KOPT-K1 (cell line): ENCODE measurements at regions not wholly inside any gene's neighbourhood (a gene's known extent, or its start where the extent isn't known, plus 50 kb on each side); places are given as distances from the start of the nearest gene placed in this dataset.
"Not testable (repeated sequence)": the region's sequence is repeated elsewhere in the genome, so short reads cannot be mapped to it uniquely, and the experiment has no call there.

ENCODE experiments used
- H3K27ac ChIP-seq: fragments of 200-600 bp; sonication (generic); 2 replicates; pipeline ENCODE4 v1.5.1; 2016; ENCODE audit warnings: antibody characterized with exemption, mild to moderate bottlenecking, low read depth, low read length; ENCODE audit not compliant: poor library complexity, severe bottlenecking
- H3K36me3 ChIP-seq: fragments of 200-600 bp; sonication (generic); 2 replicates; pipeline ENCODE4 v1.5.1; 2017; ENCODE audit warnings: antibody characterized with exemption, mild to moderate bottlenecking, low read length, moderate library complexity; ENCODE audit not compliant: insufficient read depth
- H3K9me3 ChIP-seq: fragments of 200-600 bp; sonication (generic); 2 replicates; pipeline ENCODE4 v1.5.1; 2017; ENCODE audit warnings: antibody characterized with exemption, low read length, mild to moderate bottlenecking; ENCODE audit not compliant: insufficient read depth, poor library complexity, severe bottlenecking

- no peaks in the 10 kb centered on the region for H3K9me3 ChIP-seq
- no peaks in the 10 kb centered on the region for H3K36me3 ChIP-seq
- H3K27ac ChIP-seq: peak overlapping the region; percentile 65
These were observed 202.7 kb upstream of the PRSS58 start for GRCh38 chr7:142460402-142461117.

GRCh38 chr7:142459551-142459963 is 201.7 kb upstream of the PRSS58 start:
- Histone ChIP-seq H3K36me3 (no peaks in the 10 kb centered on the region), H3K9me3 (no peaks in the 10 kb centered on the region), H3K27ac (peak overlapping the region; percentile 65)

GRCh38 chr7:142457146-142457703 is 199.4 kb upstream of the PRSS58 start:
- Histone ChIP-seq H3K36me3 (no peaks in the 10 kb centered on the region), H3K27ac (peak overlapping the region; percentile 65), H3K9me3 (no peaks in the 10 kb centered on the region)

- H3K9me3 ChIP-seq: no peaks in the 10 kb centered on the region
- peak overlapping the region; percentile 18 for H3K27ac ChIP-seq
- no peaks in the 10 kb centered on the region for H3K36me3 ChIP-seq
These were observed 197.5 kb upstream of the PRSS58 start for GRCh38 chr7:142455392-142455791.

- H3K27ac ChIP-seq: peak overlapping the region; percentile 18
- no peaks in the 10 kb centered on the region for H3K36me3 ChIP-seq
- no peaks in the 10 kb centered on the region for H3K9me3 ChIP-seq
These were observed 197.0 kb upstream of the PRSS58 start for GRCh38 chr7:142454862-142455261.

- H3K9me3 ChIP-seq: no peaks in the 10 kb centered on the region
- no peak overlapping the region for H3K27ac ChIP-seq
- no peaks in the 10 kb centered on the region for H3K36me3 ChIP-seq
These were observed 194.9 kb upstream of the PRSS58 start for GRCh38 chr7:142452791-142453190.

- Histone ChIP-seq H3K27ac (peak overlapping the region; percentile 35), H3K9me3 (no peaks in the 10 kb centered on the region), H3K36me3 (no peaks in the 10 kb centered on the region)
These were observed 194.0 kb upstream of the PRSS58 start for GRCh38 chr7:142451817-142452216.

GRCh38 chr7:142451296-142451695 is 193.4 kb upstream of the PRSS58 start:
- Histone ChIP-seq H3K36me3 (no peaks in the 10 kb centered on the region), H3K9me3 (no peaks in the 10 kb centered on the region), H3K27ac (peak overlapping the region; percentile 35)

- Histone ChIP-seq H3K9me3 (no peaks in the 10 kb centered on the region), H3K27ac (peak overlapping the region; percentile 35), H3K36me3 (no peaks in the 10 kb centered on the region)
These were observed 192.8 kb upstream of the PRSS58 start for GRCh38 chr7:142450695-142451094.

GRCh38 chr7:142450206-142450605 is 192.3 kb upstream of the PRSS58 start:
- Histone ChIP-seq H3K27ac (no peak overlapping the region), H3K9me3 (no peaks in the 10 kb centered on the region)

GRCh38 chr7:142448857-142449256 is 191.0 kb upstream of the PRSS58 start:
- not testable (repeated sequence) for H3K9me3 ChIP-seq, H3K36me3 ChIP-seq, H3K27ac ChIP-seq

More at GRCh38 chr7:142450206-142450605, 192.3 kb upstream of the PRSS58 start:
- no peaks in the 10 kb centered on the region for H3K36me3 ChIP-seq

GRCh38 chr7:142447762-142448161 is 189.9 kb upstream of the PRSS58 start:
- no peak overlapping the region for H3K27ac ChIP-seq
- no peaks in the 10 kb centered on the region for H3K9me3 ChIP-seq
- H3K36me3 ChIP-seq: no peaks in the 10 kb centered on the region

- peak overlapping the region; percentile 16 for H3K27ac ChIP-seq
- no peaks in the 10 kb centered on the region for H3K9me3 ChIP-seq
- H3K36me3 ChIP-seq: no peaks in the 10 kb centered on the region
These were observed 187.3 kb upstream of the PRSS58 start for GRCh38 chr7:142445019-142445686.

- Histone ChIP-seq H3K36me3 (no peaks in the 10 kb centered on the region), H3K27ac (peak overlapping the region; percentile 37)
These were observed 185.6 kb upstream of the PRSS58 start for GRCh38 chr7:142443216-142444010.

GRCh38 chr7:142442396-142442795 is 184.5 kb upstream of the PRSS58 start:
- no peaks in the 10 kb centered on the region for H3K9me3 ChIP-seq
- H3K36me3 ChIP-seq: no peaks in the 10 kb centered on the region
- H3K27ac ChIP-seq: peak overlapping the region; percentile 12

More at GRCh38 chr7:142443216-142444010, 185.6 kb upstream of the PRSS58 start:
- H3K9me3 ChIP-seq: no peaks in the 10 kb centered on the region
